ENCODE measurements at regions not wholly inside any gene's neighbourhood (a gene's known extent, or its start where the extent isn't known, plus 50 kb on each side); places are given as distances from the start of the nearest gene placed in this dataset.

GRCh38 chr3:17983106-17983505 lies 240.7 kb upstream of the TBC1D5 start (continued):
- TF ChIP-seq CHD7 (IDR thresholded peaks at IDR 0.05; ENCODE audit: insufficient replicate concordance, low read length) (no peak), HDAC2 (IDR thresholded peaks at IDR 0.05; ENCODE audit: borderline replicate concordance in 1 of 2, low read depth in 2 of 2, low read length in 2 of 2) (no peak), MAX (IDR thresholded peaks at IDR 0.05) (no peak), GTF2F1 (IDR thresholded peaks at IDR 0.05; ENCODE audit: borderline replicate concordance, low read depth, low read length) (no peak), ATF2 (IDR thresholded peaks at IDR 0.05; ENCODE audit: low read length) (no peak), CTCF (IDR thresholded peaks at IDR 0.05; ENCODE audit: control extremely low read depth in 1 of 3, insufficient read depth in 1 of 3, low read depth in 1 of 3, low read length in 3 of 3) (no peak)

Data from H1 (cell line).